GM04503 (cell line): ENCODE measurements at regions not wholly inside any gene's neighbourhood (a gene's known extent, or its start where the extent isn't known, plus 50 kb on each side); places are given as distances from the start of the nearest gene placed in this dataset.
A peak's percentile ranks its signal among the peaks of the same experiment; 100 is the strongest.

Experiments
- DNase-seq: peaks from one replicate; pipeline ENCODE4 v3.0.0-alpha.2; 2012; ENCODE audit warnings: low read depth

DNA sequence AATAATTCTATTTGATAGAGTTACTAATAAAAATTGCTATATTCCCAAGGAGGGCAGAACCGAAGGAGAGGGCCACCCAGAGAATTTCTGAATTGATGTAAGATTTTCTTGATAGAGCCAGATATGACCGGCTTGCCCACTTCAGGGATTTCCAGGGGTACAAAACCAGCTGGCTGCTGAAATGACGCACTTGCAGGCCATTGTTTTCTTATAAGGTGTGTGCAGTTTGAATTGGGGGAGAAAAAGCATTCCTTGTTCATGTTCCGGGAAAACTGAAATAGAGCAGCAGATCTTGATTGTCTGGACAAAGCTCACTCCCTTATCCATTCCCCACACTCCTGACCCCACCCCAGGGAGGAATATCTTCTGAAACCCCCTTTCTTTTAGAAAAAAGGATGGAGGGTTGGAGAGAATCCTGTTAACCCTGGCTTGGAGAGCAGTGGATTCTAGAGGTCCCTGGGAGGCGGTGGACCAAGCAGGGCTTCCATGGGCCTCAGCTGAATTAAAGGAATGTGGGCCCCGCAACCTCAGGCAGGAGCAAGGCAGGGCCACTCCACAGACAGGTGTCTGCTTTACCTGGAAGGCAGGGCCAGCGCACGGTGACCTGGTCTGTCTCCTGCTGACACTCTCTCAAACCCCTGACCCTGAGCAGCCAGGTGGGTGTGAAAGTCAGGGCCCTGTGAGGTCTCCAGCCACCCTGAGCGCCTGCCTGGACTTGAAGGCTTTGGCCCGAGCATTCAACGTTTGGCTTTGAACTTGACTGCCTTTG lies 96.4 kb downstream of the TMEM170B start:
- no peak for DNase-seq

- no peak for DNase-seq
Measured at GRCh38 chr6:11634948-11635347, 97.4 kb downstream of the TMEM170B start.

- DNase-seq = no peak
Measured at GRCh38 chr6:11636121-11636520, 98.6 kb downstream of the TMEM170B start.

- DNase-seq = no peak
Measured at GRCh38 chr6:11637266-11637665, 99.7 kb downstream of the TMEM170B start.

DNA sequence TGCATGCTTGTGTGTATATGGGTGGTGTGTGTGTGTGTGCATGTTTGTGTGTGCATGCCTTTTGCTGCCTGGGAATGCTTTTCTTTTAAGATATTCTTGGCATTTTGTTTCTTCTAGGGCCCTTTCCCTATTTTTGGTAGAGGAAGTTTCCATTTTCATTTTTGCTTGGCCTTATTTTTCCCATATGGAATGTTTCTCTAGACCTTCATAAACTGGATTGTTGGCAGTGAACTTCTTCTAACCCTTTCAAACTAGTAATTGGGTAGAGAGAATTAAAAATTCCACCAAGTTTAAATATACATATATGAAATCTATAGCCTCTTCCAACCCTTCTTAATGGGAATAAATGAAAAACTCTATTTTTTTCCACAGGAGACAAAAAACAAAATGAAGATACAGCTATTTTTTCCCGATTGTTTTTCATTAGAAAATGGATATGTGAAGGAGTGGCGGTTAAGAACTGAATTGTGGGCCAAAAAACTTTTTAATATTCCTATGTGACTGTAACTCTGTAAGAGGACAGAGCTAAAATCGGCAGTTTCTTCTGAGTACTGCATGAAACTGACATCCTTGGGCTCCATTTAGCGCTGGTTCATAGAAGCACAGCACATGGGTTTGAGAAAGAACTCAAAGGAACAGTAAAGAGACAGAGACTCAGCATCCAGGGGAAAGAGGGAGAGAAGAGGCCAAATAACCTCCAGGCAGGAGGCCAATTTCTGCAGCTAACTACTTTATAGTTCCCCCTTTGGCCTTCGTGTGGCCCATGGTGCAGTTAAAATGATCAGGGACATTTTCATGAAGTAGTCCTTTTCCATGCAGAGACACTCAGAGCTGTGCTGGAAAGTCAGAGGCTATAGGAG lies 102.1 kb downstream of the TMEM170B start:
- DNase-seq = no peak

DNA sequence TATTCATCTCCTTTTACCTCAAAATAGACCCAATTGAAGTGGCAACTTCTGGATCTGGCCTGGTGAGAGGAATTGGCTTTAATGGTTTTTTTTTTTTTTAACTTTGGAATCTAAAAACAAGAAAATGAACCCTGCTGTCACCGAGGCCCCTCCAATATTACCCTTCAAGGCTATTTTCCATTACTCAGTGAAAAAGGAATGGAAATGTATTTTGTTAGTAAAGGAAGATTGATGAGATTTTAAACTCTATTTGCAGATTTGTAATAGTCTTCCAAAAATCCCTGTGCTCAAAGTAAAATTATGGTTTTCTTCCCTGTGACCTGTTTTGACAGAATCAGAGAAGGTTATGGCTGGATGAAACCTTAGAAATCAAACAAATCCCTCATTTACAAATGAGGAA lies 102.9 kb downstream of the TMEM170B start:
- DNase-seq = no peak

- DNase-seq = no peak
Measured at GRCh38 chr6:11644071-11644470, 106.5 kb downstream of the TMEM170B start.

DNA sequence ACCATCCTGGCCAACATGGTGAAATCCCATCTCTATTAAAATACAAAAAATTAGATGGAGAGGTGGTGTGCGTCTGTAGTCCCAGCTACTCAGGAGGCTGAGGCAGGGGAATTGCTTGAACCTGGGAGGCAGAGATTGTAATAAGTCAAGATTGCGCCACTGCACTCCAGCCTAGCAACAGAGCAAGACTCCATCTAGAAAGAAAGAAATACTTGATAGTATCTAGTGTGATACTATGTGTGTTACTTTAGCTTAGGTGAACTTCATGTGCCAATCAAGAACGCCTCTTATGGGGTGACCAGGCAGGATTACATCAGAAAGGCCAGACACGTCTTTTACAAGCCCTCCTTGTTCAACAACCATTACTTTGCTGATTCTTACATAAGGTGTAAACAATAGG lies 107.1 kb downstream of the TMEM170B start:
- DNase-seq = no peak

DNA sequence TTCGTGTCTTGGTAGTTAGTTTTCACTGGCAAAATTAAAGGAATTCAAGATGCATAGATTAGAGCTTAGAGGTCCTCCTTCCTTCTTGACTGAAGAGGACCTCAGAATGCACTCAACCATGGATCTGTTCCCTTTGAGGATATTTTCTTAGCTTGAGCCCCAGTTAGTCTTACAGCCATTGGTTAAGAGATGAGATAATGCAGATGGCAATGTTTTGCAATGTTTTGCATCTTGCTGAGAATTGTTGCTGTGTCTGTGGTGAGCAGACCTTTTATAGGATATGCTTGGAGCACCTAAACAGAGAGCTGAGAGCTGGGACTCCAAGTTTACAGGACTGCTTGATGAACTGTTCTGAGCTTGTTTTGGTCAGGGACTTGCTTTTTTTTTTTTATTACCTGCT lies 107.5 kb downstream of the TMEM170B start:
- no peak for DNase-seq

DNA sequence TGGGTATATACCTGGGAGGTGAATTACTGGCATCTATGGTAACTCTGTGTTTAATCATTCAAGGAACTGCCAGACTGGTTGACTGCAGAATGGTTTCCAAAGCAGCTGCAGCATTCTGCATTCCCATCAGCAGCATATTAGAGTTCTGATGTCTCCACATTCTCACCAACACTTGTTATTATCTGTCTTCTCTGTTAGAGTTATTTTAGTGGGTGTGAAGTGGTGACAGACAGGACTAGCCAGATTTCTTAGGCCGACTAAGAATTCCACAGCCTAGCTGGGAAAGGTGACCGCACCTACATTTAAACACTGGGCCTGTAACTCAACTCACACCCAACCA lies 110.9 kb downstream of the TMEM170B start:
- DNase-seq = no peak

DNA sequence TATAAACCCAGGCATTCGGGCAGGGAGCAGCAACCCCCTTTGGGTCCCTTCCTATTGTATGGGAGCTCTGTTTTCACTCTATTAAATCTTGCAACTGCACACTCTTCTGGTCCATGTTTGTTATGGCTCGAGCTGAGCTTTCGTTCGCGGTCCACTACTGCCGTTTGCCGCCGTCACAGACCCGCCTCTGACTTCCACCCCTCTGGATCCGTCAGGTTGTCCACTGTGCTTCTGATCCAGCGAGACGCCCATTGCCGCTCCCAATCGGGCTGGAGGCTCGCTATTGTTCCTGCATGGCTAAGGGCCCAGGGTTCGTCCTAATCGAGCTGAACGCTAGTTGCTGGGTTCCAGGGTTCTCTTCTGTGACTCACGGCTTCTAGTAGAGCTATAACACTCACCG lies 111.3 kb downstream of the TMEM170B start:
- DNase-seq = no peak

GRCh38 chr6:11650025-11650696 lies 112.6 kb downstream of the TMEM170B start:
- DNase-seq = peak; percentile 31

DNA sequence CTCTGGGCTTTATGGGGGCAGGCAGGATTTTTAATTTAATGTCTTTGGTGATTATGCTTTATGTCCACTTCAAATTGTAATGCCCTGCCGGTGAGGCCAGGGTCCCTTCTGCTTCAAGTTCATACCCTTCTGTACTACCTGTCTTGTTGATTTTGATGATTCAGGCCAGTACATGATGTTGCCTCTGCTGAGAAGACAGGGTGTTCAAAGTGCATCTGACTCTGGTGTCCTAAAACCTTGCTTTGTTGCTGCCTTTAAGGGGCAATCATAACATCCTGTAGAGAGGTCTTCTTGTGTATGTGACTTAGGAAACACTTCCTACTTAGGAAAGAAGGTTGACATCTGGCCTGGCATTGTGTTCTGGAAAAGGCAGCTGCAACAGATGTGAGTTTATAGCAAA lies 113.2 kb downstream of the TMEM170B start:
- no peak for DNase-seq

GRCh38 chr6:11653028-11653583 lies 115.6 kb downstream of the TMEM170B start:
- peak; percentile 79 for DNase-seq

DNA sequence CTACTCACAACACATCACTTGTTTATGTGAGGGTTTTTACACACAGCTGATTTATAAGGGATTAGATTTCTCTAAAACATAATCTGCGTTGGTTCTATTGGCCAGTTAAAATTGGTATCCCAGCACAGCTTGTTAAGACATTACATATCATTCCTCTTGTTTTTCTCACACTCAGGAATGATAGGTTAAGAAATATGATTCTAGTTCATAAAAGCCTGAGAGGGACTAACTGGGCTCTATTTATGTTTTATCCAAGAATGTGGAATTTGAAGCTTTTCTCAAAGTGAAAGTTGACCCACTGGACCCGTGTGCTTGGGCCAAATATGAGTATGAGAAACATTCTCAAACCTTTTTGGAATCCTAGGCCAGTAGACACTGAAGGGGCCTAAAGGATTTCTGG lies 117.3 kb downstream of the TMEM170B start:
- peak; percentile 79 for DNase-seq

GRCh38 chr6:11656491-11656890 lies 118.9 kb downstream of the TMEM170B start:
- no peak for DNase-seq

- DNase-seq = no peak
Measured at GRCh38 chr6:11659757-11660156, 118.8 kb downstream of the ADTRP start.

DNA sequence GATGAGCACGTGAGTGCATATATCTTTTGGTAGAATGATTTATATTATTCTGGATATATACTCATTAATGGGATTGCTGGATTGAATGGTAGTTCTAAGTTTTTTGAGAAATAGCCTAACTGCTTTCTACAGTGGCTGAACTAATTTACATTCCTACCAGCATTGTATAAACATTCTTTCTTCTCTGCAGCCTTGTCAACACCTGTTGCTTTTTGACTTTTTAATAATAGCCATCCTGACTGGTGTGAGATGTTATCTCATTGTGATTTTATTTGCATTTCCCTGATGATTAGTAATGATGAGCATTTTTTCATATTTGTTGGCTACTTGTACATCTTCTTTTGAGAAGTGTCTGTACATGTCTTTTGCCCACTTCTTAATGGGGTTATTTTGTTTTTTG lies 116.3 kb downstream of the ADTRP start:
- no peak for DNase-seq

GRCh38 chr6:11663519-11663918 lies 115.1 kb downstream of the ADTRP start:
- DNase-seq = no peak
